ENCODE measurements at regions not wholly inside any gene's neighbourhood (a gene's known extent, or its start where the extent isn't known, plus 50 kb on each side); places are given as distances from the start of the nearest gene placed in this dataset.

DNA sequence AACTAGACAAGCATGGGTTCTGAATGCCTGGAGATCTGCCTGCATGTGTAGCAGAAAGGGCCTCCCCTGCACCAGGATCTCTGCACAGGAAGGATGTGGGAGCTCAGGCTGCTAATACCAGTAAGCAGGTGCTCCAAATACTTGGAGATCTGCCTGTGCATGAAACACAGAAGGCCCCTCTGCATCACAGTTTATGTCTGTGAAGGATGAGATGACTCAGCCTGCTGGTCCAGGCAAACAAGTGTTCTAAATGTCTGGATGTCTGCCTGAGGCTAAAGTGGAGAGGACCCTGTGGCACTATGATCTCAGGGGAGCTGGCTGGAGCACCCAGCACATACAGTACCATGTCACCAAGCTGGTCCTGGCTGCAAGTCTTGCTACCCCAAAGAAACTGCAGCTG is 678.8 kb downstream of the MCTP2 start:
- TF ChIP-seq CTCF (IDR thresholded peaks at IDR 0.05) (no peak), POLR2A (IDR thresholded peaks at IDR 0.05) (no peak), EP300 (IDR thresholded peaks at IDR 0.05) (no peak)
